Panc1 (cell line): ENCODE measurements at regions not wholly inside any gene's neighbourhood (a gene's known extent, or its start where the extent isn't known, plus 50 kb on each side); places are given as distances from the start of the nearest gene placed in this dataset.

Experiments used
- ATAC-seq: fragments of 200-7000 bp; cut with Tn5 transposase; 2 replicates; pipeline ENCODE4 v1.9.1; 2020; ENCODE audit warnings: mild to moderate bottlenecking, moderate library complexity
- BruUV-seq: library from RNA; stranded (reverse); fragments of 400-500 nt; replicated peaks from 2 replicates; lab custom pipeline; 2021; lab: Mats Ljungman, UMichigan
- CTCF ChIA-PET: fragments of 300-600 bp; sonication (Branson Sonifier 250); formaldehyde crosslinking; loops from one replicate; lab custom pipeline; 2022; ENCODE audit warnings: antibody characterized with exemption; lab: Charles Lee
- POLR2A ChIA-PET: fragments of 300-600 bp; sonication (Branson Sonifier 250); formaldehyde crosslinking; loops from one replicate; lab custom pipeline; 2022; ENCODE audit warnings: antibody characterized with exemption; lab: Charles Lee
- DNase-seq: peaks from one replicate; pipeline ENCODE4 v3.0.0-alpha.2; 2010; ENCODE audit warnings: low read depth, low spot score
- H3K27ac ChIP-seq: 2 replicates; pipeline ENCODE4 v1.5.1; 2011; ENCODE audit warnings: mild to moderate bottlenecking, low read length, inconsistent platforms
- H3K27me3 ChIP-seq: fragments of 200-500 bp; sonication (Bioruptor generic); 2 replicates; pipeline ENCODE4 v1.6.0; 2014; ENCODE audit warnings: low read length, inconsistent platforms; ENCODE audit not compliant: control insufficient read depth, insufficient read depth
- H3K36me3 ChIP-seq: fragments of 200-500 bp; sonication (Bioruptor generic); 2 replicates; pipeline ENCODE4 v1.5.1; 2014; ENCODE audit warnings: inconsistent platforms, mild to moderate bottlenecking, low read length, moderate library complexity; ENCODE audit not compliant: control insufficient read depth, insufficient read depth
- H3K4me1 ChIP-seq: 2 replicates; pipeline ENCODE4 v1.5.1; 2011; ENCODE audit warnings: inconsistent platforms, mild to moderate bottlenecking, low read length, moderate library complexity; ENCODE audit not compliant: control insufficient read depth, insufficient read depth
- H3K4me3 ChIP-seq, 2 experiments: 2 replicates each; pipeline ENCODE4 v1.5.1; 2011 to 2012; ENCODE audit warnings: low read depth in 2 of 2, low read length in 2 of 2, mild to moderate bottlenecking in 2 of 2, inconsistent platforms in 1 of 2, moderate library complexity in 1 of 2
- H3K9me3 ChIP-seq: fragments of 200-500 bp; sonication (Bioruptor generic); 2 replicates; pipeline ENCODE4 v1.5.1; 2014; ENCODE audit warnings: low read depth, mild to moderate bottlenecking, inconsistent platforms, low read length, moderate library complexity; ENCODE audit not compliant: control insufficient read depth, insufficient read depth
- CTCF ChIP-seq: fragments of 450-650 bp; IDR thresholded peaks from 2 replicates; pipeline ENCODE4 v1.5.1; 2017; ENCODE audit warnings: mild to moderate bottlenecking
- POLR2AphosphoS5 ChIP-seq: IDR thresholded peaks from 2 replicates; pipeline ENCODE4 v1.6.1; 2012; ENCODE audit warnings: mild to moderate bottlenecking, low read depth, low read length, moderate library complexity
- REST ChIP-seq, 2 experiments: IDR thresholded peaks; 2 replicates each; pipeline ENCODE4 v1.6.1; 2011 to 2012; ENCODE audit warnings: low read depth in 2 of 2, control low read depth in 1 of 2, low read length in 1 of 2, mild to moderate bottlenecking in 1 of 2, moderate library complexity in 1 of 2; ENCODE audit not compliant: insufficient read depth in 1 of 2
- SIN3A ChIP-seq: IDR thresholded peaks from 2 replicates; pipeline ENCODE4 v1.6.1; 2012; ENCODE audit warnings: low read depth, mild to moderate bottlenecking, low read length, moderate library complexity, borderline replicate concordance; ENCODE audit not compliant: insufficient read depth
- TCF7L2 ChIP-seq: IDR thresholded peaks from 2 replicates; pipeline ENCODE4 v1.6.1; 2011; ENCODE audit warnings: mild to moderate bottlenecking, low read depth, low read length, inconsistent platforms
- in situ Hi-C: cut with HindIII; loops from 2 replicates; pipeline ENCODE4 v1.10.0; 2016; ENCODE audit warnings: low sequenced_read_pairs, low pct_unique_long_range_greater_than_20kb
- intact Hi-C: fragments of 100-400 bp; cut with micrococcal nuclease; formaldehyde crosslinking; loops from one replicate; pipeline ENCODE4 v1.10.0; 2022; ENCODE audit not compliant: unreplicated experiment

DNA sequence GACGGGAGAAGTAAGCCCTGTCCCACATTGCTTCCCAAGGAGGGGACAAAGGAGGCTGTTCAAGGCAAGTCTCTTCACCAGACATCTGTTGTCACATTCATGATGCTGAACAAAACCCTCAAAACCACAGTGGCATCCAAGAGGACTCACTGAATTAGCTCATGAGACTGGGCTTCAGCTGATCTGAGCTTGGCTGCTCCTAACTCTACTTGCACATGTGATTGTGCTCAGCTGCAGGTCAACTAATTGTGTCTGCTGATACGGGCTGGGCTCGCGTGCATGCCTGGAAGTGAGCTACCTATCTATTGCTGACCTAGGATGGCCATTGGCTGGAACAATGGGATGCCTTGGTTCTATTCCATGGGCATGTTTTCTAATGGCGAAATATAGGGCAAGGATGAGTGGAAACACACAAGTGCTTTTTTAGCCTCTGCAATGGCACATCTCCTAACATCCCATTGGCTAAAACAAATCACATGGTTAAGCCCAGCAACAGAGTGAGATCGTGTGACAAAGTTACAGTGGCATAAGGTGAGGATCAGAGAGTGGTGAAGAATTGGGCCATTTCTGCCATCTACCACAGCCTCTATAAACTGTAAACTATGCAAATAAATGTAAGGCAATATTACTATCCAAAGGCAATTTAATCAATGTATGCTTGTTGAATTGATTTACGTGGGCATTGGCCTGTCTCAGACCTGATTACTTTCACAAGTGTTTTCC lies 52.9 kb upstream of the CAPN13 start:
- ATAC-seq (no peak), DNase-seq (no peak)
- Histone ChIP-seq H3K27me3 (no peaks in the 10 kb centered on the region), H3K9me3 (no peaks in the 10 kb centered on the region), H3K4me3 (no peak overlapping the region), H3K4me1 (no peaks in the 10 kb centered on the region), H3K36me3 (no peaks in the 10 kb centered on the region), H3K27ac (no peak overlapping the region)
- ChIA-PET CTCF (no interaction called here), POLR2A (interaction anchor here (0.6 kb wide), 1 partner anchor 31 kb away, joined by 3 read pairs; no protein-coding TSS in a partner anchor)
- TF ChIP-seq TCF7L2 (no peak), SIN3A (no peak), REST (IDR thresholded peaks at IDR 0.05; ENCODE audit: insufficient read depth in 1 of 2, low read depth in 2 of 2, low read length in 1 of 2) (no peak), CTCF (no peak), POLR2AphosphoS5 (no peak)
- in situ Hi-C loops (no loop called here), intact Hi-C loops (loop anchor here (5.0 to 10.0 kb wide), 3 partner anchors 148 to 475 kb away; no protein-coding TSS in a partner anchor)
- BruUV-seq, result no TSS peak
